SU-DHL-6 (cell line): ENCODE measurements at regions not wholly inside any gene's neighbourhood (a gene's known extent, or its start where the extent isn't known, plus 50 kb on each side); places are given as distances from the start of the nearest gene placed in this dataset.

ENCODE experiments used
- H2AFZ ChIP-seq: fragments of 200-600 bp; sonication (generic); 2 replicates; pipeline ENCODE4 v1.6.1; 2014; ENCODE audit warnings: low read depth, mild to moderate bottlenecking, moderate library complexity, mixed read lengths, antibody characterized with exemption, low read length; ENCODE audit not compliant: severe bottlenecking
- H3F3A ChIP-seq: fragments of 200-600 bp; shearing (Covaris generic); 2 replicates; pipeline ENCODE4 v1.6.0; 2016; ENCODE audit warnings: antibody characterized with exemption, mild to moderate bottlenecking; ENCODE audit not compliant: insufficient read depth
- H3K27ac ChIP-seq: fragments of 200-600 bp; sonication (generic); 2 replicates; pipeline ENCODE4 v1.5.1; 2016; ENCODE audit warnings: low read depth, mild to moderate bottlenecking, low read length, moderate library complexity, mixed read lengths
- H3K27me3 ChIP-seq: fragments of 200-600 bp; sonication (generic), shearing (Covaris generic); 2 replicates; pipeline ENCODE4 v1.6.0; 2014; ENCODE audit warnings: mild to moderate bottlenecking, low read length
- H3K36me3 ChIP-seq: fragments of 200-600 bp; sonication (generic); 2 replicates; pipeline ENCODE4 v1.6.1; 2014; ENCODE audit warnings: mild to moderate bottlenecking, low read length, mixed read lengths
- H3K4me2 ChIP-seq: fragments of 300-600, 200-600 bp; shearing (Covaris generic), sonication (generic); 2 replicates; pipeline ENCODE4 v1.6.0; 2014; ENCODE audit warnings: low read length, low read depth, mild to moderate bottlenecking; ENCODE audit not compliant: poor library complexity, severe bottlenecking
- H3K4me3 ChIP-seq: fragments of 200-600 bp; sonication (generic); 2 replicates; pipeline ENCODE4 v1.5.1; 2014; ENCODE audit warnings: antibody characterized with exemption, low read length, mild to moderate bottlenecking, mixed read lengths; ENCODE audit not compliant: insufficient read depth, poor library complexity, severe bottlenecking
- H3K79me2 ChIP-seq: fragments of 200-600 bp; sonication (generic); 2 replicates; pipeline ENCODE4 v1.6.1; 2014; ENCODE audit warnings: mild to moderate bottlenecking, low read length, moderate library complexity; ENCODE audit not compliant: insufficient read depth
- H3K9ac ChIP-seq: fragments of 200-600 bp; sonication (generic); 2 replicates; pipeline ENCODE4 v1.7.0; 2014; ENCODE audit warnings: mild to moderate bottlenecking, low read length
- H3K9me2 ChIP-seq: fragments of 200-600 bp; sonication (generic); replicated peaks from 2 replicates; pipeline ENCODE4 v1.6.1; 2014; ENCODE audit warnings: low read length; ENCODE audit not compliant: insufficient read depth
- H3K9me3 ChIP-seq: fragments of 200-600 bp; sonication (generic); 2 replicates; pipeline ENCODE4 v1.6.1; 2014; ENCODE audit warnings: low read length, mixed read lengths; ENCODE audit not compliant: insufficient read depth
- H4K20me1 ChIP-seq: fragments of 200-600 bp; sonication (generic); 2 replicates; pipeline ENCODE4 v1.6.1; 2014; ENCODE audit warnings: low read depth, mild to moderate bottlenecking, antibody characterized with exemption, low read length, moderate library complexity, mixed read lengths
- CTCF ChIP-seq: fragments of 200-600 bp; sonication (generic); IDR thresholded peaks from one replicate; pipeline ENCODE4 v1.5.1; 2017; ENCODE audit warnings: antibody characterized with exemption, mild to moderate bottlenecking, low read length, moderate library complexity; ENCODE audit not compliant: insufficient read depth, poor library complexity, severe bottlenecking
- EZH2phosphoT487 ChIP-seq: fragments of 200-600 bp; sonication (generic), shearing (Covaris generic); conservative IDR thresholded peaks from 2 replicates; pipeline ENCODE4 v1.6.1; 2018; ENCODE audit warnings: mild to moderate bottlenecking, antibody characterized with exemption, low read length, moderate library complexity, mixed read lengths

GRCh38 chr4:65139998-65140397 lies 530.3 kb downstream of the EPHA5 start:
- H3K9me3 ChIP-seq = no peaks in the 10 kb centered on the region

GRCh38 chr4:65126200-65126599 lies 544.1 kb downstream of the EPHA5 start:
- Histone ChIP-seq H3K9me3 (no peaks in the 10 kb centered on the region), H3K27ac (no peak overlapping the region), H3K9ac (no peak overlapping the region), H3K4me2 (peak overlapping the region; percentile 31), H3K9me2 (no peaks in the 10 kb centered on the region), H3K4me3 (no peak overlapping the region), H3K36me3 (no peaks in the 10 kb centered on the region), H3K27me3 (no peaks in the 10 kb centered on the region), H2AFZ (no peak overlapping the region), H3K79me2 (no peaks in the 10 kb centered on the region), H3F3A (no peaks in the 10 kb centered on the region), H4K20me1 (no peaks in the 10 kb centered on the region)
- TF ChIP-seq EZH2phosphoT487 (no peak), CTCF (no peak)

More at GRCh38 chr4:65139998-65140397, 530.3 kb downstream of the EPHA5 start:
- no peak overlapping the region for H3K27ac ChIP-seq
- no peaks in the 10 kb centered on the region for H3K27me3 ChIP-seq
- H3F3A ChIP-seq = no peaks in the 10 kb centered on the region
- no peaks in the 10 kb centered on the region for H3K36me3 ChIP-seq
- no peaks in the 10 kb centered on the region for H3K9me2 ChIP-seq
- no peak overlapping the region for H2AFZ ChIP-seq
- TF ChIP-seq CTCF (no peak), EZH2phosphoT487 (no peak)
- no peak overlapping the region for H3K4me2 ChIP-seq
- no peaks in the 10 kb centered on the region for H4K20me1 ChIP-seq
- no peak overlapping the region for H3K9ac ChIP-seq
- no peaks in the 10 kb centered on the region for H3K79me2 ChIP-seq
- no peak overlapping the region for H3K4me3 ChIP-seq

GRCh38 chr4:65120287-65120686 lies 550.0 kb downstream of the EPHA5 start:
- Histone ChIP-seq H3K79me2 (no peaks in the 10 kb centered on the region), H3K4me2 (no peak overlapping the region), H3K27me3 (no peaks in the 10 kb centered on the region), H3K4me3 (no peak overlapping the region), H3F3A (no peaks in the 10 kb centered on the region), H2AFZ (no peak overlapping the region), H3K9me2 (no peaks in the 10 kb centered on the region), H3K9ac (no peak overlapping the region), H3K36me3 (no peaks in the 10 kb centered on the region), H3K27ac (no peak overlapping the region), H4K20me1 (no peaks in the 10 kb centered on the region), H3K9me3 (no peaks in the 10 kb centered on the region)
- TF ChIP-seq CTCF = no peak
- no peak for TF ChIP-seq EZH2phosphoT487

GRCh38 chr4:65102419-65102818 lies 567.9 kb downstream of the EPHA5 start:
- no peak overlapping the region for H3K4me3 ChIP-seq
- TF ChIP-seq CTCF = no peak
- TF ChIP-seq EZH2phosphoT487 = no peak
- no peaks in the 10 kb centered on the region for H3K9me2 ChIP-seq
- no peaks in the 10 kb centered on the region for H3F3A ChIP-seq
- H3K4me2 ChIP-seq = no peak overlapping the region
- no peaks in the 10 kb centered on the region for H3K79me2 ChIP-seq
- no peaks in the 10 kb centered on the region for H4K20me1 ChIP-seq
- no peaks in the 10 kb centered on the region for H3K27me3 ChIP-seq
- H3K9me3 ChIP-seq = no peaks in the 10 kb centered on the region
- H3K27ac ChIP-seq = no peak overlapping the region
- H3K36me3 ChIP-seq = no peaks in the 10 kb centered on the region
- no peak overlapping the region for H3K9ac ChIP-seq
- no peak overlapping the region for H2AFZ ChIP-seq
